Heart left ventricle (tissue), 13 donors: ENCODE measurements at regions not wholly inside any gene's neighbourhood (a gene's known extent, or its start where the extent isn't known, plus 50 kb on each side); places are given as distances from the start of the nearest gene placed in this dataset.

Source experiments
- CTCF ChIP-seq, 12 donors: fragments of 200-600 bp; sonication (generic) in 4 of 12; IDR thresholded peaks; one replicate each; pipeline versions ENCODE4 v1.5.0 to v1.8.0; 2018 to 2022; ENCODE audit warnings: antibody characterized with exemption in 12 of 12, mild to moderate bottlenecking in 5 of 12
- POLR2A ChIP-seq, 2 donors: fragments of 450-650 bp; IDR thresholded peaks; one replicate each; pipeline ENCODE4 v1.6.1; 2017; ENCODE audit warnings: antibody characterized with exemption in 2 of 2, mild to moderate bottlenecking in 2 of 2, moderate library complexity in 2 of 2
- donor health status: ischemic (EF 13 %, LVEDD 7.1; RV severe dilation, severe dysfunction).
- donor health status: DM: no; HTN: yes; CAD: no.
- donor health status: DM: no; HTN: no; CAD: no.
- donor health status: ischemic (EF 25% LVEDD 6.9; RV normal size, moderate dysfunction).
- donor health status: ischemic (EF 25% LVEDD 5.7; RV mildly dilated, moderate dysfunction).
- donor health status: ischemic (EF 35%, LVEDD 5.7; RV mildly dilated, moderate dysfunction).
- donor health status: nonischemic (EF 11% LVEDD 7.7; RV severe dilation, severe dysfunction).
- donor health status: DM: yes; HTN: yes; CAD: no.
- donor health status: PGD.
- donor health status: ischemic (EF 29% LVEDD 5.4; RV normal size, mild dysfunction).
- donor health status: nonischemic (EF 23%, LVEDD 6.1; RV moderate dilation, normal function).

GRCh38 chr4:24328310-24328709 is 256.0 kb downstream of the DHX15 start:
- TF ChIP-seq POLR2A (IDR thresholded peaks at IDR 0.05) = no peak
- TF ChIP-seq CTCF (IDR thresholded peaks at IDR 0.05) = no peak
